ENCODE measurements at regions not wholly inside any gene's neighbourhood (a gene's known extent, or its start where the extent isn't known, plus 50 kb on each side); places are given as distances from the start of the nearest gene placed in this dataset.
"Not testable (repeated sequence)": the region's sequence is repeated elsewhere in the genome, so short reads cannot be mapped to it uniquely, and the experiment has no call there.

DNA sequence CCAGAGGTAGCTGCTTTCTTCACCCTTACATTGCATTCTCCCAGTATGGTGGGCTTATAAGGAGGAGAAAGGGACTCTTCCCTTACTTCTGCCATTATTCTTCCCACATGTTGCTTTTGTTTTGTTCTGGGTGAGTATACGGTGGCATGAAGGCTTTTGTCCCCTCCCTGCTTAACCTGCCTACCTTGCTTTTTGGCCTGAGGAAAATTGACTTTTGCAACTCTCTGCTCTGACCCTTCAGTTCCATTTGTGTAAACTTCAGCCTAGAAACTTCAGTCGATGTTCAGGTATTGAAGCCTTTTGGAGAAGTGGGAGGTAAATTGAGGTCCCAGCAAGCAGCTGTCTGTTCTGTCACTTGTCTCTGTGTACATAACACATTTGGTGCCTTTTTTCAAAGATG lies 110.2 kb downstream of the PCSK1 start:
- no peak for DNase-seq (ENCODE audit: low spot score)
- intact Hi-C loops (cut with DNase I), result no loop called here

DNA sequence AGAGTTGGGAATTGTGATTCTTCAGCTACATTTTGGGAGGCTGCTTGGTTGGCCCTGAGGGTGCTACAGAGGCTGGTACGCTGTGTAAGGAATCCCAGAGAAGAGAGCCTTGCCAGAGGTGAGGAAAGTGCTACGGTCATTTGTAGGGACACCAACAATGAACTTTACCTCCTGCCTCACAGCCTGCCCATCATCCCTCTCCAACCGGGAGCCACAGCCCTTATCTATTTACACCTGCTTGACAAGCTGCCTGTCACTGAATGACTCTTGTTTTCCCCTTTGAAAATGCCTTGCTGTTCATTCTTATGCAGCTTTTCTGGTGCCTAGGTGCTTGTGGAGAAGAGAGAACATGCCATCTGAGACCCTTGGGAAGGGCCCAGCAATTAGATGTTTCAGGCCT lies 110.8 kb downstream of the PCSK1 start:
- intact Hi-C loops (cut with DNase I), result no loop called here

DNA sequence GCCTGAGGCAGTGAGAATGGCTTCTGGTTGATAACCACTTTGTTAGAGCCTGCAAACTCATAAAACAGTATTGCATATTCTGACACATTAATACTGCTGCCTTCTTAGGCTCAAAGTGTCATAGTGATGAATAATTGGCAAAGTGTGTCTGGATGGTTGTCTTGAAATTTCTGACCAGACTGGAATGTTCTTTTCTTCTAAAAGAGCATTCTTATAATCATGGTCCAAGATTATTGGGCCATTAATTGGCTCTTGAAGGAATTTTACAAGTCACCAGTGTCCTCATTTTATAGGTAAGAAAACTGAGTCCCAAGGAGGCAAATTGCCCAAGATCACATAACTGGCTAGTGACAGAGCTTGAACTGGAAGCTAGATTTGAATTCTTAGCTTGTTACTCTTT lies 111.7 kb downstream of the PCSK1 start:
- DNase-seq (ENCODE audit: low spot score), result no peak
- intact Hi-C loops (cut with DNase I), result no loop called here

More for the DNA sequence above, 110.8 kb downstream of the PCSK1 start:
- DNase-seq (ENCODE audit: low spot score), result no peak

DNA sequence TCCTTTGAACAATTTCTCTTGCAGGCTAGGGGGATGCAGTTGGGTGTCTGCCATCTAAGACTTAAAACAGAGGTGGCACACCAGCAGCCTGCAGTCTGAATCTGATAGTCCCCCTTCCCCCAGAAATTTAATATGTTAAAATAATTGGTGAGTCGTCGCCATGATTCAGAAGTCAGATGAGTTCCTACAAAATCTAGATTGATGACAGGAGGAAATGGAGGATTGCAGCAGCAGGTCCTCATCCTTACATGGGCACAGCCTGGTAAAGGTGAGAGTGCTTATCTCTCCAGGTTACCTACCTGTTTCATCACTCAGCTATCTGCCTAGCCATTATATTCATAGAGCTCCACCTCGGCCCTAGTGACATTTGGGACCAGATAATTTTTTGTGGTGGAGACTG lies 112.3 kb downstream of the PCSK1 start:
- intact Hi-C loops (cut with DNase I), result no loop called here
- no peak for DNase-seq (ENCODE audit: low spot score)

DNA sequence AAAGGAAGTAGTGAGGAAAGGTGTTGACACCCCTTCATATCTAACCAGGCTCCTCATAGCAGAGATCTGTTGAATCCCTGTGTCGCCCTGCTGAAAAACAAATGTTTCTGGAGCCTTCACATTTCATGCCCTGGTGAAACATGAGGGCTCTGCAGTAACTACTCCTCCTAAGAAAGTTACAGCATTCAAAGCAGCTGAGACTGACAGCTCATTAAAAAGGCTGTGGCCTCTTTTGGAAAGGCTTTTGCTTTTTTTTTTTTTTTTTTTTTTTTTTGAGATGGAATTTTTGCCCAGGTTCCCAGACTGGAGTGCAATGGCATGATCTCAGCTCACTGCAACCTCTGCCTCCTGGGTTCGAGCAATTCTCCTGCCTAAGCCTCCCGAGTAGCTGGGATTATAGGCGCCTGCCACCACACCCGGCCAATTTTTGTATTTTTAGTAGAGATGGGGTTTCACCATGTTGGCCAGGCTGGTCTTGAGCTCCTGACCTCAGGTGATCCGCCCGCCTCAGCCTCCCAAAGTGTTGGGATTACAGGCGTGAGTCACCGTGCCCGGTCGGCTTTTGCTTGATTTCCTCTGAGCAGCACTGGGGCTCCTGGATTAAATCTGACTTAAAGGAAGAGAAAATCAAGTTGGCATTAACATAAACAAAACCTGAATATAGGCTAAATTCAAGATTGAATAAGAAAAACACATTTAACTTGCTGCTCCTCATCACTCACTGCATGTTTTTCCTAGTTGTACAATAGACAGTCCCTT lies 112.9 kb downstream of the PCSK1 start:
- DNase-seq (ENCODE audit: low spot score); intact Hi-C loops (cut with DNase I): not testable (repeated sequence)

DNA sequence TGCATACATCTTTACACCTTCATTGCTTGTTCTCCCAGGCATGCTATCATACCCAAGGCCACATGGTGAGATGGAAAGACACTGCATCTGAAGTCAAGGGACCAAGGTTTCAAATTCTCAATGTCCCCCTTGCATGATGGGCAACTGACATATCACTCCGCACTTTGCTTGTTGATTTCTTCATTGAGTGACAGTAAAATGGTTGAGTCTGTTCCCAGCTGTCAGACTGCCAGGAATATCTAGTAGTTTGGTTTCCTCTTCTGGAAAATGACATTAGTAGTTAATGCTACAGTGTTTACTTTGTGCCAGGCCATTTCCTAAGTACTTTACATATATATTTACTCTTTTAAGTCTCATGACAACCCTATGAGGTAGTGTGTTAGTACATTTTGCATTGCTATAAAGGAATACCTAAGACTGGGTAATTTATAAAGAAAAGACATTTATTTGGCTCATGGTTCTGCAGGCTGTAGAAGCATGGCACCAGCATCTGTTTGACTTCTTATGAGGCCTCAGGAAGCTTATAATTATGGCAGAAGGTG lies 114.4 kb downstream of the PCSK1 start:
- intact Hi-C loops (cut with DNase I), result no loop called here

DNA sequence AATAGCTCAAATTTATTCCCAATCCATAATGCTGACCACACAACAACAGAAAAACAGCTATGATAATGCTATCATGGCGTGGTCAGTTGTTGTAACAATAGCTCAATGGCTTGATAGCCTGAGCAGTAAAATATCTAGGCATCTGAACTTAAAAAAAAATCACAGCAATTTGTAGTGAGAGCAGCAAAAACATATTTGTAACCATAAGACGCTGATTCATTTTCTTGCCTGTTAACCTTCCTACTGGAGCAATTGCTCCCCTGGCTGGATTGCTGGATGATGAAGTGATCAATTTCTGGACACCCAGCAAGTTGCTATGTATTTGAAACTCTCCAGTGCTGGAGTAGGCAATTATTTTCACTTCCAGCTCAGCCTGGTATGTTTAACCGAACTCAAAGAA lies 115.1 kb downstream of the PCSK1 start:
- intact Hi-C loops (cut with DNase I), result no loop called here
- no peak for DNase-seq (ENCODE audit: low spot score)

More for the DNA sequence above, 114.4 kb downstream of the PCSK1 start:
- DNase-seq (ENCODE audit: low spot score), result no peak

DNA sequence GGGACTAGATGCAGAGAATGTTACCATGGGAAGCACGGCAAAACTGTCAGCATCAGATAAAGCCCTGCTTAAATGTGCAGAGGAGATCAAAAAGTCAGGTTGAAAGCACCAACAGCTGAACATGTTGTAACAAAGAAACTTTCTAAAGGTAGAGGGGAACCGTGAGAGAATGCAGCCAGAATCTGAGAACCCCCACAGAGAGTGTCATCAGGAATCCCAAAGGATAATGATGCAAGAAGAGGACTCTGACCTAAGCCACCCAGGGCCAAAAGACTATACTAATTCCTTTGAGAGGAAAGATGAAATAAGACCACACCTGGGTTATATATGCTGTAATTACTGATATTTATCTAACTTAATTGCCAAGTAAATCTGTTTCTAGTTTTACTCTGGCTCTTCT lies 116.6 kb downstream of the PCSK1 start:
- intact Hi-C loops (cut with DNase I), result no loop called here
- no peak for DNase-seq (ENCODE audit: low spot score)

DNA sequence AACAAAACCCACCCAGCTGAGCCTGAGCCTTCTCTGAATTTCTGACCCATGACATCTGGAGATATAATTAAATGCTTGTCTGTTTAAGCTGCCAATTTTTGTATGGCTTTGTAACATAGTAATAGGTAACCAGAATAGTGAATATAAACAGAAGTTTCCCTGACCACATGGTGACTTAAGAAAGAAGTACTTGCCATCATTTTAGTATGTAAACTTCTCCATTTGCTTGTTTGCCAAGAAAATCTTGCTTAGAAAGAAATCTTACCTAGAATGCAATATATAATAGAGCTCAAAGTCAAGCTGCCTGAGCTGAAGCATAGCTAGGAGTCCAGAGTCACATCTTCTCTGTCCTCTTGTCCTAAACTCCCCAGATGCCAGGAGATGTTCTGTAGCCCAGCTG lies 117.0 kb downstream of the PCSK1 start:
- no peak for DNase-seq (ENCODE audit: low spot score)
- intact Hi-C loops (cut with DNase I), result no loop called here

DNA sequence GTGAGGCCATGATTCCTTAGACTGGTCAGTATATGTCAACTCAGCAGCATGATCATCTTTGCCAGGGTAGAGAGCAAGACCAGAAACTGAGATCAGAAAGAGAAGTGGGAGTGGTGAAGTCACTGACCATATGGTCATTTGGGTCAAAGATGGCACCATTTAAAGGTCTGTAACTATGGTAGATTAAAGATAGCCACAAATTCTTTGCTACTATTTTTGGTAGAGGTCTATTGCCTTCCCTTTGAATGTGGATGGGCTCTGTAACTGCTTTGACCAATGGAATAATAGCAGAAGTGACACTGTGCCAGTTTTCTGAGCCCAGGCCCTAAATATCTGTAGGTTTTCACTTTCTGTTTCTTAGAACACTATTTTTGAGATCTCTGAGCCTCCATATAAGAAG lies 117.6 kb downstream of the PCSK1 start:
- intact Hi-C loops (cut with DNase I), result no loop called here
- DNase-seq (ENCODE audit: low spot score), result no peak

DNA sequence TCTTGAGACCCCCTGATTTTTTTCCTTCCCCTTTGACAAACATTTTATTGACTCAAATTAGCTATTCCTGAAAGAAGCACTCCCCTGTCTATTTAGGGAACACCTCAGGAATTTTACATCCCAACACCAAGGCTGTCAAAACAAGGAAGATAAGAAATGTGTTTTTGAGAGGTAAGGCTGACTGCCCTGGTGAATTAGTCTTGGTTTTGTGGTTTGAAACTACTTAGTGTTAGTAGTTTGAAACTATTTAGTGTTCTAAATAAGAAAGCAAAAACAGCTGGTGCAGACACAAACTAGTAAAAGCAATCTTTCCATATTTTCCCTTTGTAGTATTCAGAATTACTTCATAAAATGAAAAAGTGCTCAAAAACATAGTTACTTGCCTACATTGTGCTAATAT lies 120.7 kb downstream of the PCSK1 start:
- no peak for DNase-seq (ENCODE audit: low spot score)
- intact Hi-C loops (cut with DNase I), result no loop called here

DNA sequence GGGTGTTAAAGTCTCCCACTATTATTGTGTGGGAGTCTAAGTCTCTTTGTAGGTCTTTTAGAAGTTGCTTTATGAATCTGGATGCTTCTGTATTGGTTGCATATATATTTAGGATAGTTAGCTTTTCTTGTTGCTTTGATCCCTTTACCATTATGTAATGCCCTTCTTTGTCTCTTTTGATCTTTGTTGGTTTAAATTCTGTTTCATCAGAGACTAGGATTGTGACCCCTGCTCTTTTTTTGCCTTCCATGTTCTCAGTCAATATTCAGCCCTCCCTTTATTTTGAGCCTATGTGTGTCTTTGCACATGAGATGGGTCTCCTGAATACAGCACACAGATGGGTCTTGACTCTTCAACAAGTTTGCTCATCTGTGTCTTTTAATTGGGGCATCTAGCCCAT lies 126.0 kb downstream of the PCSK1 start:
- DNase-seq (ENCODE audit: low spot score); intact Hi-C loops (cut with DNase I): not testable (repeated sequence)

DNA sequence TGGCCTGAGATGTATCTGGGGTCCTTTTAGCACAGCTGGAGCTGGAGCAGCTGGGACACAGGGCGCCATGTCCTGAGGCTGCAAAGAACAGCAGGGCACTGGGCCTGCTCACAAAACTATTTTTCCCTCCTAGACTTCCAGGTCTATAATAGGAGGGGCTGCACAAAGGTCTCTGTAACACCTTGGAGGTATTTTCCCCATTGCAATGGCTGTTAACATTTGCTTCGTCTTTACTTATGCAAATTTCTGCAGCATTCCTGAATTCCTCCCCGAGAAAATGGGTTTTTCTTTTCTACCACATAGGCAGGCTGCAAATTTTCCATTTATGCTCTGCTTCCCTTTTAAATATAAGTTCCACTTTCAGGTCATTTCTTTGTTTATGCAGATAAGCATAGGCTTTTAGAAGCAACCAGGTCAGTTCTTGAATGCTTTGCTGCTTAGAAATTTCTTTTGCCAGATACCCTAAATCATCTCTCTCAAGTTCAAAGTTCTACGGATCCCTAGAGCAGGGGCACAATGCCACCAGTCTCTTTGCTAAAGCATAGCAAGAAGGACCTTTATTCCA lies 130.8 kb downstream of the PCSK1 start:
- no peak for DNase-seq (ENCODE audit: low spot score)
- intact Hi-C loops (cut with DNase I), result no loop called here

DNA sequence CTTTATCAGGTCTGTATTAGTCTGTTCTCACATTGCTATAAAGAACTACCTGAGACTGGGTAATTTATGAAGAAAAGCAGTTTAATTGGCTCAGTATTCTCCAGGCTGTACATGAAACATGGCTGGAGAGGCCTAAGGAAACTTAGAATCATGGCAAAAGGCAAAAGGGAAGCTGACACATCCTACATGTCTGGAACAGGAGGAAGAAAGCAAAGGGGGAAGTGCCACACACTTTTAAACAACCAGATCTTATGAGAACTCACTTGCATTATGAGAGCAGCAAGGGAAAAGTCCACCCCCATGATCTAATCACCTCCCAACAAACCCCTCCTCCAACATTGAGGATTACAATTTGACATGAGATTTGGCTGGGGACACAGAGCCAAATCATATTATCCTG lies 132.1 kb downstream of the PCSK1 start:
- DNase-seq (ENCODE audit: low spot score), result no peak

DNA sequence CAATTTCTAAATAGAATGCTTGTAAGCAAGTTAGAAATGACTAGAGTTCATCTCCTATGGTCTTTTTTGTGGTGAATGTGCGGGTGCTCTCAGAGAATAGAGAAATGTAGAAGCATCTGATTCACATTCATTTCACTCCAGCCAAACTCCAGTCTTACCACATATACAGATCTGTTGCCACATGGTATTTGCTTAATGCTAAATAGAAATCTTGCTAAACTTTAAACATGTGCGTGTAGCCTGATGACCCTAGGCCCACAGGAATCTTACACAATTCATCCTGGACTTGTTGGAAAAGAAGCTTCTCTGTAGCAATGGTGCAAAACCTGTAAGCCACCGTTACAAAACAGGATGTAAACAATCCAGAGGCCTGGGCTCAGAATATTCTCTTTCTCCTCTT lies 135.2 kb downstream of the PCSK1 start:
- DNase-seq (ENCODE audit: low spot score), result no peak
- intact Hi-C loops (cut with DNase I), result no loop called here

More for the DNA sequence above, 132.1 kb downstream of the PCSK1 start:
- intact Hi-C loops (cut with DNase I), result no loop called here

DNA sequence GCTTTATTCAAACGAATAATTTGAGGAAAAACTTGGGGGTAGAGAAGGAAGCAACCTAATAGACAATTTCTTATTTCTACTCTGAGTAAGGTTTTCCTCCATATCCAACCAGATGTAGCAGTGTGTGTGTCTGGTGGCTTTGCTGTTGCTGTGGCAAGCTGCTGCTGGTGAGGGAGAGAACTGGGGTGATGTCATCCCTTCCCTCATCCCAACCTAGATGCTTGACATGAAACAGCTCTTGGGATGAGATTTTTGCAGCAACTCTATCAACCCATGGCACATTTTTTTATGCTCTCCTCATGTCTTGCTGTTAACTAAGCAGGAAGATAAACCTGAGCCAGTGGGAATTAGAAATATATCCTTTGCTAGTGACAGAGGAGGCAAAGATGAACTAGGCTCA lies 135.8 kb downstream of the PCSK1 start:
- intact Hi-C loops (cut with DNase I), result no loop called here
- no peak for DNase-seq (ENCODE audit: low spot score)

DNA sequence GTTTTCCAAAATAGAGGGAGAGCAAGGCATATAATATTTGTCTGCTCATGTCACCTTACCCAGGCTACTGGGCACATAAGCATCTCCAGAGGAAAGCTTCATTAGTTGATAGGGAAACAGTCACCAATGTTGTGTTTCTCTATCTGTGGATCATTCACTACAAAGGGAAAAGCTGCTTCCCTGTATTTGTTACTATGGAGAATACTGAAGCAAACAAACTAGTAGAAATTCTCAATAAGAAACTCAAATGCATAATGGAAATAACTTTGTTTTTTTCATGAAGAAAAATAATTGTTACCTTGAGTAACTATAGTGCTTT lies 138.2 kb downstream of the PCSK1 start:
- intact Hi-C loops (cut with DNase I), result no loop called here
- no peak for DNase-seq (ENCODE audit: low spot score)

DNA sequence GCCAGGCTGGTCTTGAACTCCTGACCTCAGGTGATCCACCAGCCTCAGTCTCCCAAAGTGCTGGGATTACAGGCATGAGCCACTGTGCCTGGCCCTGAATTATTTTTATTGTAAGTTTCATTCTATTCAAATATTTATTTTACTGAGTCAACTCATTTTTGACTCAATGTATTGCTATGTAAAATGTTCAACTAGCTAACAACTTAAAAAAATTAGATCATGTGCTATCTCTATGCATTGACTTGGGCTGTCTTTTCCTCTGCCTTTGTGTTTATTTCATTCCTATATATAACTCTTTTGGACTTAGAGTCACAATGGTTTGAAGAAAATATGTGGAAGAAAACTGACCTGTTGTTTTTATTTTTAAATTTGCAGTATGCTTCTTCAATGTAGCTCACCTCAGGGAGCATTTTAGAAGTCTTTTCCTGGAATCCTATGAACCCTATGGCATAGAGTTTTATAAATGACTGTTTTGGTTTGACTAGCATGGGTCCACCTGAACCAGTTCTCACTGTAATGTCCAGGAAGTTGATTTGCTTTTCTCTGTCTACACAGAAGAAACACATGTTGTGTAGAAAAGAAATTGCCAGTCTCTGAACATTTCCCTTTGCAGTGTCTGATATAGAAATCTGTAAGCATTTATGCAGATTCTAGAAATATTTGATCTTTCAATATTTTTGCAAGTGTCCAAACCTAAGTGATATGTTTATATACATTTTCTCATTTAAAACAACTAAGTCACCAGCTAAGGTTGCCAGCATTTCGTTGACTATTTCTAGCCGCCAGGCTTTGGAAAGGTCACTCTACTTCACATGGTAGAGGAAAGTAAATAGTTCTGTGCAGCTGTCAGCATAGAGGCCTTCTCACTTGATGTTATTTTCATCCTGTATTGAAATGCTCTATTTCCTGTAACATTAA lies 138.8 kb downstream of the PCSK1 start:
- intact Hi-C loops (cut with DNase I), result no loop called here
- no peak for DNase-seq (ENCODE audit: low spot score)

DNA sequence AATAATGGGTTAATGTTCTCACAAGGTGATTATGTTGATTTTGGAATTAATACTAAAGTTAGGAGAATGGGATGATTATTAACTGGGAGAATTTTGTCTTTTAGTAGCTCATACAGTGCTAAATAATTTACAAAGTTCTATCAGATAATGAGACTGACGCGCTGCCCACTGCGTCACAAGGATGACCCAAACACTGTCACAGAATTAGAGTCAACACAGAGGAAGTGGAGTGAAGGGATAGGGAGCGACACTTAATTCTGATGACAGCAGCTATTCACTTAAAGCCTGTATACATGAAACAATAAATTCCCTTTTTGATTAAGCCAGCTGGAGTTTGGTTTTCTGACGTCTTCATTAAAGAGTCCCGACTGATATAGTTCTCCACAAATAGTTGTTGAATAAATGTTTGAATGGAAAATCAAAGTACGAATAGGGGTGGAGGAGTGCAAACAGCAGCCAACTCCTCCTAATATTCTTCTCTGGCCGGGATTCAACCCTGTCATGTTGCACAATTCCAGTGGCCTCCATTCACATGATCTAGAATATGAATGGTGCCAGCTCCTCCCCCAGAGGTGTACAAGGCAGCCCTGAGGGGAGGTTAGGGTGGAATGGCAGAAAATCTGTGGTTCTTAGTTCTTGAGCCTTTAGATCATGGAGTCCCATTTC lies 140.3 kb downstream of the PCSK1 start:
- DNase-seq (ENCODE audit: low spot score), result no peak
- intact Hi-C loops (cut with DNase I), result no loop called here

DNA sequence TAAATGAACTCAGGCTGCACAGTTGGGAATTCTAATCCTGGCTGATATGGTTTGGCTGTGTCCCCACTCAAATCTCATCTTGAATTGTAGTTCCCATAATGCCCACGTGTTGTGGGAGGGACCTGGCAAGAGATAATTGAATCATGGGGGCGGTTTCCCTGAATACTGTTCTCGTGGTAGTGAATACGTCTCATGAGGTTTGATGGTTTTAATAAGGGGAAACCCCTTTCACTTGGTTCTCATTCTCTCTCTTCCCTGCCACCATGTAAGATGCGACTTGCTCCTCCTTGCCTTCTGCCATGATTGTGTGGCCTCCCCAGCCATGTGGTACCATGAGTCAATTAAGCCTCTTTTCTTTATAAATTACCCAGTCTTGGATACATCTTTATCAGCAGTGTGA lies 143.8 kb downstream of the PCSK1 start:
- intact Hi-C loops (cut with DNase I); DNase-seq (ENCODE audit: low spot score): not testable (repeated sequence)
